ENCODE measurements at regions not wholly inside any gene's neighbourhood (a gene's known extent, or its start where the extent isn't known, plus 50 kb on each side); places are given as distances from the start of the nearest gene placed in this dataset.

GRCh38 chr19:28318469-28319179, 894.3 kb downstream of the UQCRFS1 start:
- Histone ChIP-seq H2AFZ (ENCODE audit: low read length) (no peak overlapping the region), H2BK15ac (ENCODE audit: low read length) (no peak overlapping the region), H2BK5ac (ENCODE audit: low read length) (no peak overlapping the region), H3K27me3 (ENCODE audit: control insufficient read depth in 3 of 3, insufficient read depth in 3 of 3, low read depth in 1 of 3, low read length in 3 of 3) (no peaks in the 10 kb centered on the region), H4K8ac (ENCODE audit: low read depth, low read length) (no peak overlapping the region), H3K23ac (ENCODE audit: low read depth, low read length, poor library complexity) (no peak overlapping the region), H3K36me3 (replicated peaks in 1 of 2; ENCODE audit: control insufficient read depth in 2 of 2, insufficient read depth in 2 of 2, low read length in 2 of 2) (no peaks in the 10 kb centered on the region), H4K91ac (ENCODE audit: low read depth, low read length, poor library complexity) (no peak overlapping the region), H3K18ac (ENCODE audit: low read length) (no peak overlapping the region), H3K14ac (ENCODE audit: low read length) (no peak overlapping the region), H3K9ac (ENCODE audit: low read depth, low read length, poor library complexity) (no peak overlapping the region), H3K4me2 (ENCODE audit: insufficient read depth, low read length, poor library complexity, severe bottlenecking) (no peak overlapping the region), H3K27ac (replicated peaks; ENCODE audit: low read length) (no peak overlapping the region), H3K4me3 (ENCODE audit: low read length in 2 of 2) (no peak overlapping the region), H3K4ac (ENCODE audit: low read length) (no peak overlapping the region), H2BK12ac (ENCODE audit: low read length) (no peak overlapping the region), H3K79me1 (ENCODE audit: low read depth, low read length) (no peaks in the 10 kb centered on the region), H3K4me1 (ENCODE audit: control insufficient read depth in 2 of 2, insufficient read depth in 1 of 2, low read depth in 1 of 2, low read length in 2 of 2) (peaks cover 0 to 9% of the 10 kb centered on the region in 2 donors), H3K9me3 (replicated peaks in 1 of 2; ENCODE audit: control insufficient read depth in 2 of 2, insufficient read depth in 1 of 2, low read depth in 1 of 2, low read length in 2 of 2) (no peaks in the 10 kb centered on the region), H2AK5ac (ENCODE audit: low read depth, low read length) (no peak overlapping the region), H2BK120ac (ENCODE audit: low read depth, low read length) (no peak overlapping the region)
- DNase-seq (ENCODE audit: low spot score) = no peak
- WGBS, 2 donors (ENCODE audit: extremely low coverage in 2 of 2, insufficient read length in 2 of 2, insufficient replicate concordance in 1 of 2) = no CpG with 5 or more reads among the region's 9 CpGs

- WGBS, 2 donors (ENCODE audit: extremely low coverage in 2 of 2, insufficient read length in 2 of 2, insufficient replicate concordance in 1 of 2) = no CpG with 5 or more reads among the region's 7 CpGs
- Histone ChIP-seq H4K91ac (ENCODE audit: low read depth, low read length, poor library complexity) (no peak overlapping the region), H3K18ac (ENCODE audit: low read length) (no peak overlapping the region), H3K4ac (ENCODE audit: low read length) (no peak overlapping the region), H3K4me2 (ENCODE audit: insufficient read depth, low read length, poor library complexity, severe bottlenecking) (no peak overlapping the region), H3K27me3 (ENCODE audit: control insufficient read depth in 3 of 3, insufficient read depth in 3 of 3, low read depth in 1 of 3, low read length in 3 of 3) (no peaks in the 10 kb centered on the region), H3K23ac (ENCODE audit: low read depth, low read length, poor library complexity) (no peak overlapping the region), H2BK15ac (ENCODE audit: low read length) (peak overlapping the region; percentile 12), H3K9ac (ENCODE audit: low read depth, low read length, poor library complexity) (no peak overlapping the region), H3K9me3 (replicated peaks in 1 of 2; ENCODE audit: control insufficient read depth in 2 of 2, insufficient read depth in 1 of 2, low read depth in 1 of 2, low read length in 2 of 2) (no peaks in the 10 kb centered on the region), H3K79me1 (ENCODE audit: low read depth, low read length) (no peaks in the 10 kb centered on the region), H3K4me1 (ENCODE audit: control insufficient read depth in 2 of 2, insufficient read depth in 1 of 2, low read depth in 1 of 2, low read length in 2 of 2) (peaks cover 0 to 2% of the 10 kb centered on the region in 2 donors), H4K8ac (ENCODE audit: low read depth, low read length) (no peak overlapping the region), H2BK120ac (ENCODE audit: low read depth, low read length) (no peak overlapping the region), H3K36me3 (replicated peaks in 1 of 2; ENCODE audit: control insufficient read depth in 2 of 2, insufficient read depth in 2 of 2, low read length in 2 of 2) (no peaks in the 10 kb centered on the region), H3K4me3 (ENCODE audit: low read length in 2 of 2) (peak overlapping the region in 1 of 2 donors; percentile 8), H2AK5ac (ENCODE audit: low read depth, low read length) (no peak overlapping the region), H2BK5ac (ENCODE audit: low read length) (no peak overlapping the region), H2BK12ac (ENCODE audit: low read length) (no peak overlapping the region), H3K14ac (ENCODE audit: low read length) (no peak overlapping the region), H3K27ac (replicated peaks; ENCODE audit: low read length) (no peak overlapping the region), H2AFZ (ENCODE audit: low read length) (no peak overlapping the region)
- no peak for DNase-seq (ENCODE audit: low spot score)
Measured at GRCh38 chr19:28316464-28316863, 896.5 kb downstream of the UQCRFS1 start.

- no CpG with 5 or more reads among the region's 3 CpGs for whole genome bisulfite sequencing, 2 donors (ENCODE audit: extremely low coverage in 2 of 2, insufficient read length in 2 of 2, insufficient replicate concordance in 1 of 2)
- DNase-seq (ENCODE audit: low spot score) = no peak
- no peak overlapping the region for H2AK5ac ChIP-seq (ENCODE audit: low read depth, low read length)
Measured at GRCh38 chr19:28314756-28315155, 898.2 kb downstream of the UQCRFS1 start.

GRCh38 chr19:28314287-28314686, 898.7 kb downstream of the UQCRFS1 start:
- H3K4ac ChIP-seq (ENCODE audit: low read length) = no peak overlapping the region
- H3K9me3 ChIP-seq (replicated peaks in 1 of 2; ENCODE audit: control insufficient read depth in 2 of 2, insufficient read depth in 1 of 2, low read depth in 1 of 2, low read length in 2 of 2) = no peaks in the 10 kb centered on the region
- no peak overlapping the region for H4K8ac ChIP-seq (ENCODE audit: low read depth, low read length)
- H3K79me1 ChIP-seq (ENCODE audit: low read depth, low read length) = no peaks in the 10 kb centered on the region
- no peaks in the 10 kb centered on the region for H3K27me3 ChIP-seq (ENCODE audit: control insufficient read depth in 3 of 3, insufficient read depth in 3 of 3, low read depth in 1 of 3, low read length in 3 of 3)
- no peaks in the 10 kb centered on the region for H3K36me3 ChIP-seq (replicated peaks in 1 of 2; ENCODE audit: control insufficient read depth in 2 of 2, insufficient read depth in 2 of 2, low read length in 2 of 2)
- H2AK5ac ChIP-seq (ENCODE audit: low read depth, low read length) = no peak overlapping the region
- no peak overlapping the region for H3K14ac ChIP-seq (ENCODE audit: low read length)
- H2BK5ac ChIP-seq (ENCODE audit: low read length) = no peak overlapping the region
- peaks cover 0 to 2% of the 10 kb centered on the region in 2 donors for H3K4me1 ChIP-seq (ENCODE audit: control insufficient read depth in 2 of 2, insufficient read depth in 1 of 2, low read depth in 1 of 2, low read length in 2 of 2)
- H2AFZ ChIP-seq (ENCODE audit: low read length) = no peak overlapping the region
- no peak overlapping the region for H3K27ac ChIP-seq (replicated peaks; ENCODE audit: low read length)
- no peak overlapping the region for H3K4me2 ChIP-seq (ENCODE audit: insufficient read depth, low read length, poor library complexity, severe bottlenecking)
- no peak overlapping the region for H2BK15ac ChIP-seq (ENCODE audit: low read length)
- H2BK12ac ChIP-seq (ENCODE audit: low read length) = no peak overlapping the region
- DNase-seq (ENCODE audit: low spot score) = no peak
- no peak overlapping the region for H3K4me3 ChIP-seq (ENCODE audit: low read length in 2 of 2)
- WGBS, 2 donors (ENCODE audit: extremely low coverage in 2 of 2, insufficient read length in 2 of 2, insufficient replicate concordance in 1 of 2) = no CpG with 5 or more reads among the region's 4 CpGs
- no peak overlapping the region for H3K9ac ChIP-seq (ENCODE audit: low read depth, low read length, poor library complexity)
- no peak overlapping the region for H3K23ac ChIP-seq (ENCODE audit: low read depth, low read length, poor library complexity)
- H3K18ac ChIP-seq (ENCODE audit: low read length) = no peak overlapping the region
- H4K91ac ChIP-seq (ENCODE audit: low read depth, low read length, poor library complexity) = no peak overlapping the region
- no peak overlapping the region for H2BK120ac ChIP-seq (ENCODE audit: low read depth, low read length)

More at GRCh38 chr19:28314756-28315155, 898.2 kb downstream of the UQCRFS1 start:
- Histone ChIP-seq H3K27me3 (ENCODE audit: control insufficient read depth in 3 of 3, insufficient read depth in 3 of 3, low read depth in 1 of 3, low read length in 3 of 3) (no peaks in the 10 kb centered on the region), H3K4me3 (ENCODE audit: low read length in 2 of 2) (no peak overlapping the region), H3K36me3 (replicated peaks in 1 of 2; ENCODE audit: control insufficient read depth in 2 of 2, insufficient read depth in 2 of 2, low read length in 2 of 2) (no peaks in the 10 kb centered on the region), H4K91ac (ENCODE audit: low read depth, low read length, poor library complexity) (no peak overlapping the region), H3K9me3 (replicated peaks in 1 of 2; ENCODE audit: control insufficient read depth in 2 of 2, insufficient read depth in 1 of 2, low read depth in 1 of 2, low read length in 2 of 2) (no peaks in the 10 kb centered on the region), H2AFZ (ENCODE audit: low read length) (no peak overlapping the region), H2BK15ac (ENCODE audit: low read length) (no peak overlapping the region), H3K4ac (ENCODE audit: low read length) (no peak overlapping the region), H3K14ac (ENCODE audit: low read length) (no peak overlapping the region), H2BK12ac (ENCODE audit: low read length) (no peak overlapping the region), H2BK120ac (ENCODE audit: low read depth, low read length) (no peak overlapping the region), H3K4me1 (ENCODE audit: control insufficient read depth in 2 of 2, insufficient read depth in 1 of 2, low read depth in 1 of 2, low read length in 2 of 2) (peaks cover 0 to 2% of the 10 kb centered on the region in 2 donors), H3K79me1 (ENCODE audit: low read depth, low read length) (no peaks in the 10 kb centered on the region), H3K23ac (ENCODE audit: low read depth, low read length, poor library complexity) (no peak overlapping the region), H2BK5ac (ENCODE audit: low read length) (no peak overlapping the region), H3K27ac (replicated peaks; ENCODE audit: low read length) (no peak overlapping the region), H3K18ac (ENCODE audit: low read length) (no peak overlapping the region), H3K9ac (ENCODE audit: low read depth, low read length, poor library complexity) (no peak overlapping the region), H4K8ac (ENCODE audit: low read depth, low read length) (no peak overlapping the region), H3K4me2 (ENCODE audit: insufficient read depth, low read length, poor library complexity, severe bottlenecking) (no peak overlapping the region)

Measured in neuronal stem cell (in vitro differentiated cells).